GM12872 (cell line): ENCODE measurements at regions not wholly inside any gene's neighbourhood (a gene's known extent, or its start where the extent isn't known, plus 50 kb on each side); places are given as distances from the start of the nearest gene placed in this dataset.

Experiments
- TF ChIP-seq, protein P1 (sequence below): IDR thresholded peaks from 3 replicates; pipeline ENCODE4 v1.5.1; 2011; ENCODE audit warnings: low read depth, mild to moderate bottlenecking, low read length, moderate library complexity; ENCODE audit not compliant: insufficient read depth

DNA sequence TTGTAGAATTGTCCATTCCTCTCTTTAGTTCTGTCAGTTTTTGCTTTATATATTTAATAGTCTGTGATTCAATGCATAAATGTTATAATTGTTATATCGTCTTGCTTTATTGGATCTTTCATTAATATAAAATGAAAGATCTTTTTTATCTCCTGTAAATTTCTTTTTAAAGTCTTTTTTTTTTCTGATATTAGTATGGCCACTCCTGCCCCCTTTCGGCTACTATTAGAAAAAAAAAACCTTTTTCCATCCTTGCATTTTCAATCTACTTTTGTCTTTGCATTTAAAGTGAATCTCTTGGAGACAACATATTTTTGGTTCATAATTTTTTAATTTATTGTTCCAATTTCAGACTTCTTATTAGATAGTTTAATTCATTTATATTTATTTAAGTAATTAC, 677.4 kb upstream of the NDST4 start:
- TF ChIP-seq, protein P1, sequence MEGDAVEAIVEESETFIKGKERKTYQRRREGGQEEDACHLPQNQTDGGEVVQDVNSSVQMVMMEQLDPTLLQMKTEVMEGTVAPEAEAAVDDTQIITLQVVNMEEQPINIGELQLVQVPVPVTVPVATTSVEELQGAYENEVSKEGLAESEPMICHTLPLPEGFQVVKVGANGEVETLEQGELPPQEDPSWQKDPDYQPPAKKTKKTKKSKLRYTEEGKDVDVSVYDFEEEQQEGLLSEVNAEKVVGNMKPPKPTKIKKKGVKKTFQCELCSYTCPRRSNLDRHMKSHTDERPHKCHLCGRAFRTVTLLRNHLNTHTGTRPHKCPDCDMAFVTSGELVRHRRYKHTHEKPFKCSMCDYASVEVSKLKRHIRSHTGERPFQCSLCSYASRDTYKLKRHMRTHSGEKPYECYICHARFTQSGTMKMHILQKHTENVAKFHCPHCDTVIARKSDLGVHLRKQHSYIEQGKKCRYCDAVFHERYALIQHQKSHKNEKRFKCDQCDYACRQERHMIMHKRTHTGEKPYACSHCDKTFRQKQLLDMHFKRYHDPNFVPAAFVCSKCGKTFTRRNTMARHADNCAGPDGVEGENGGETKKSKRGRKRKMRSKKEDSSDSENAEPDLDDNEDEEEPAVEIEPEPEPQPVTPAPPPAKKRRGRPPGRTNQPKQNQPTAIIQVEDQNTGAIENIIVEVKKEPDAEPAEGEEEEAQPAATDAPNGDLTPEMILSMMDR = no peak

DNA sequence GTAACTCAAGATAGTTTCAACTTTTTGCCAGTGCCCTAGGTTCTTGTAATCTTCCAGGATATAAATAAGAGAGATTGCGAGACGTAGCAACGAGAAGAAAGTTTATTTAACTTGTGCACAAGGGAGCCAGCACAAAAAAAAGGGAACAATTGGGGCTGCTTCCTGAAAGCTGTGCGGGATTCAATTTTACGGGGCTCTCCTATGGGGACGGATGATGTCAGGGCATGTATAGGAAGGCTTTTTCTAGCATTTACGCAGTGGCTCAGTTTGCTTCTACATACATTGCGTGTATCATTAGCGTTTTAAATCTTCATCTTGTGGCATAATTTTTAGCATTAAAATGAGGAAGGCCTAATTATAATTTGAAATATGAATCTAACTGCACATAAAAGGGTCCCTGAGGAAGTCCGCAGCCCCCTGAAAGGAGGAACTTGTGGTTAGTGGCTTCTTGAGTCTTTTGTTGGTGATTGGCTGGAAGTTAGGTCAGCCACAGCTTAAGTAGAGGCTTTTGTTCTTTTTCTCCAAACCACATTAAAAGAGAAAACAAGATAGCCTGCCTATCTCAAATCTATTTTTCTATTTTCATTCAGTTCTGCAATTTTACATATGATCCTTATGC, 668.2 kb upstream of the NDST4 start:
- TF ChIP-seq, protein P1 = no peak

DNA sequence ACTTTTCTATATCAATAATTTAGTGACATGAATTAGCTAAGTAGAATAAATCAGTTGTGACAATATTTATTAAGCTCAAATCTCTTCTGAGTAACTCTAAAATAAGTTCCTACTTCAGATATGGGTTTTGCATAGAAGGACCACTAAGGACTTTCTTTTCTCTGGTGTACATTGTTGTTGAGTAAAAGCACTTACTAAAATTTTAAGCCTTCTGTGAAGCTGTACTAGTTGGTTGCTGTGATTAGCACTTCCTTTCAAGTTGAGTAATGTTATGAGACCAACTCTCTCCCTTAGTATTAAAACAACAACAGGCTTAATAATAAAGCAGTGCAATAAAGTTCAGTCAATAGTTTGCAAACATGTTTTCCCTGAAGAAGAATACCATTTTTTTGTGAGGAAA, 667.4 kb upstream of the NDST4 start:
- TF ChIP-seq, protein P1 = no peak

DNA sequence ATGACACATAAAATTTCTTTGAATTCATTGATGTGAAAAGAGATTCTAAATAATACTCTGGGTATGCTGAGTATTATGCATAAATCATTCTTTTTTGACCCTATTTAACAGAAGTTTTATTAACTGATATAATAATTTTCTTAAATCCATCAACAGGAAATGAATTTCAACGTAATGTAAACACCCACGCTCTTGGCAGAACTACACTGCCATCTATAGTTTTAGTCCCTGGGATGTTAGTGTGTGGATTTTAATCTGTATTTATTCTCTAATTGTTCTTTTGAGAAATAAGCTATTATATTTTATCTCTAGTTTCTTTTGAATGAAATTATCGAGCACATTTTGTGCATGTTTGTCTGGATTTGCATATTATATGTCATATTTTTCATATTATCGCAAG, 666.8 kb upstream of the NDST4 start:
- TF ChIP-seq, protein P1 = no peak

DNA sequence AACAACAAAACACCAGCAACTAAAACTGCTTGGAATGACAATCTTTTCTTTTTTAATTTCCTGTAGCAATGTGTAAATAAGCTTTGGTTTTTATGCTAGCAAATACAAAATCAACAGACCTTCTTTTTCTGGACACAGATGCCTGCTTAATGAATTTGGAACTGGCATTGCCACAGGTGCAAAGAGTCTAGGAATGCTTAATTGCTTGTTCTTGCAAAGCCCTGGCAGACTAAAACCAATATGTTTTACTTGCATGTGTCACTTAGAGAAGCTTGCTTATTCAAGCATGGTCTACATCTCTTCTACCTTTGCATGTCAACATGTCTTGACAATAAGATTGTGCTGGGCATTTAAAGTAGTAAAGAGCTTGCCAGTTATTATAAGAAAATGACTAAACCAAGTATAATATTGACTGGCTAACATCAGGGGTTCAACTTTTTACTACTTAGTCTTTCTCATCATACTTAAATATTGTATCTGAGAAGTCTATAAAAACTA, 656.7 kb upstream of the NDST4 start:
- TF ChIP-seq, protein P1 = no peak

DNA sequence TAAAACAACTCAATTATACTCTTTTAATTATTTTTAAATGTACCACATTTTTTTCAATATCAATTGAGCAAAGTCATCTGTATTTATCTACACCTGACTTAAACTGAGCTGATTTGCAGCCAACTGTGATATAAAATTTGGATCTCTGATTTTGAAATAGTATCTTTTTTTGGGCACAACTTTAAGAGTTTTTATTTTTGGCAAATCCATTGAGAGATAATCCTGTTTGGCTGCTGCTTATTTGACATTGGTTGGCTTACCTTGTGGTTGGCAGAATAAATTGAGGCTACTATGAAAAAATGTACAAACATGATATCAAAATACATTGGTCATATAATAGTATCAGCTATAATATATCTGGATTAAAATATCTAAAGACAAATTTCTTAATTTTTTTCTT, 656.0 kb upstream of the NDST4 start:
- TF ChIP-seq, protein P1 = no peak

DNA sequence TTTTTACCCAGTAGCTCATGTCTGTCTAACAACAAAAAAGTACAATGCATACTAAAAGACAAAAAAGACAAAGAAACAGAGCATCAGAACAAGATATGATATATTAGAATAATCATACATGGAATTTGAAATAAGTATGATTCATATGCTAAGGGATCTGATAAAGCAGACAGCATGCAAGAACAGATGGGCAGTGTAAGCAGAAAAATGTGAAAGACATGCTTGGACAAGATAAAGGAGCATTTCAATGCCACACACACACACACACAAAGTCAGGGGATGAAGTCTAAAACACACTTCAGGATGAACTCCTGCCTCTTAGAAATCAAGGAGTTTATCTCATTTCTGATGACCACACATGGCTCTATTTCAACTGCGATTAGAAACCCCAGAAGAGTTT, 649.6 kb upstream of the NDST4 start:
- TF ChIP-seq, protein P1 = no peak

DNA sequence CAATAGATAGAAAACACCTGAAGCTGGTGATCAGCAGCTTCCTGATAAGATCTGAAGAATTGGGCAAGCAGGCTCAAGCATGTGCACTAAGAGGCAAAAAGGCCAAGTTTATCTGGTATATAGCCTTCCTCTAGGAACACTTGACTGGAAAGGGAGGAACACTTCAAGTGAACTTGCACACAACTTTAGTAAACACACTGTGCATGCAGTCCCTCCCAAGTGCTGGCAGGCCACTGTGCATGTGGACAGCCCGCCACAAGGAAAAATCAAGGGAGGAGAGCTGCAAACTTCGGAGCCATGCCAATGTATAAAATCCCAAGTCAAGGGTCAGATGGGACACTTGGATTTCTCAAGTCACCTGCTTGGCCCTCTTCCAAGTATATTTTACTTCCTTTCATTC, 645.8 kb upstream of the NDST4 start:
- TF ChIP-seq, protein P1 = no peak
